Choroid plexus epithelial cell (primary cell): ENCODE measurements at regions not wholly inside any gene's neighbourhood (a gene's known extent, or its start where the extent isn't known, plus 50 kb on each side); places are given as distances from the start of the nearest gene placed in this dataset.

Experiments used
- DNase-seq: peaks from one replicate; pipeline ENCODE4 v3.0.0-alpha.2; 2010; ENCODE audit warnings: low read depth
- H3K4me3 ChIP-seq: 2 replicates; pipeline ENCODE4 v1.5.1; 2011; ENCODE audit warnings: low read depth, mild to moderate bottlenecking, control low read depth, low read length, moderate library complexity
- CTCF ChIP-seq: conservative IDR thresholded peaks from 2 replicates; pipeline ENCODE4 v1.5.1; 2011; ENCODE audit warnings: low read depth, mild to moderate bottlenecking, control low read depth, inconsistent platforms, low read length, moderate library complexity

- no peak for TF ChIP-seq CTCF
- no peak for DNase-seq
- H3K4me3 ChIP-seq, result no peak overlapping the region
Observed at GRCh38 chr4:64564126-64564525, 154.9 kb upstream of the TECRL start.

GRCh38 chr4:64559571-64559970, 150.3 kb upstream of the TECRL start:
- DNase-seq, result no peak
- no peak overlapping the region for H3K4me3 ChIP-seq
- no peak for TF ChIP-seq CTCF

GRCh38 chr4:64551125-64551524, 141.9 kb upstream of the TECRL start:
- no peak for TF ChIP-seq CTCF
- H3K4me3 ChIP-seq, result no peak overlapping the region
- no peak for DNase-seq

- H3K4me3 ChIP-seq, result no peak overlapping the region
- no peak for DNase-seq
- no peak for TF ChIP-seq CTCF
Observed at GRCh38 chr4:64545593-64545992, 136.3 kb upstream of the TECRL start.

GRCh38 chr4:64539234-64539849, 130.1 kb upstream of the TECRL start:
- TF ChIP-seq CTCF, result peak; percentile 83
- no peak overlapping the region for H3K4me3 ChIP-seq
- DNase-seq, result peak; percentile 83

GRCh38 chr4:64538219-64538618, 129.0 kb upstream of the TECRL start:
- no peak for TF ChIP-seq CTCF
- DNase-seq, result no peak
- no peak overlapping the region for H3K4me3 ChIP-seq

- no peak for DNase-seq
- no peak for TF ChIP-seq CTCF
- H3K4me3 ChIP-seq, result no peak overlapping the region
Observed at GRCh38 chr4:64533637-64534036, 124.4 kb upstream of the TECRL start.
